ENCODE measurements at regions not wholly inside any gene's neighbourhood (a gene's known extent, or its start where the extent isn't known, plus 50 kb on each side); places are given as distances from the start of the nearest gene placed in this dataset.

DNA sequence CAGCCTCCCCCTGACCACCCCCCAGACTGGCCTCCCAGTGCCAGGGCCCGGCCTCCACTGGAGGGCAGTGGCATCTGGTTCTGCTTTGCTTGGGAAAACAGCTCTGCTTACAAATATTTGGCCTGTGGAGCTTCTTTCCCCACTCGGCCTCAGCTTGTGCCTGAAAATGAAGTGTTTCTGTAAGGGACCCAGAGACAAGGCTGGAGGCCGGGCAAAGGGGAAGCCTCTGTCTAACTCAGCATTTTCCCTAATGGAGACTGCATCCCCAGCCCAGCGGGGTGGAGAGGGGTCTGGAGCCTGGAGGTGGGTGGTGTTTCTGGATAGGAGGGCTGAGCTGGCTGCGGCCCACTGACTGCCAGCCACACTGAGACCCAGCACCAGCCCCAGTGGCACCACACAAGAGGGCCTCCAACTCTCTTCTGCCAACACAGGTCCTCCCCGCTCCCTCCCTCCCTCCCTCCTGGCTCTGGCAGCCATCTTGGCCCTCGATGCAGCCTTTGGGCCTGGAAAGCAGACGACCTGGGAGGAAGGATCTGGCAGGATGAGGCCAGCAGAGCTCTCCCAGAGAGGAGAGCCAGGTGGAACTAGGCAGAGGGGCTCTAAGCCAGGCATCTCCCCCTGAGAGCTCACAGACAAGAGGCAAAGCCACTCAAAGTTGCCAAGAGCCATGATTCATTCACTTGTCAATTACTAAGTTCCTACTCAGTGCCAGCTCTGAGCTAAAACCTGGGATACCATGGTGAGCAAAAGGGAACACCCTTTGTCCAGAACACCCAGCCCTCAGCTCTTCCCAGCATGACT lies 77.1 kb upstream of the CD82 start:
- TF ChIP-seq CTCF (conservative IDR thresholded peaks at IDR 0.05) (no peak), ZFX (IDR thresholded peaks at IDR 0.05) (no peak)

Data from C4-2B (cell line).